ENCODE measurements at regions not wholly inside any gene's neighbourhood (a gene's known extent, or its start where the extent isn't known, plus 50 kb on each side); places are given as distances from the start of the nearest gene placed in this dataset.
"Not testable (repeated sequence)": the region's sequence is repeated elsewhere in the genome, so short reads cannot be mapped to it uniquely, and the experiment has no call there.

DNA sequence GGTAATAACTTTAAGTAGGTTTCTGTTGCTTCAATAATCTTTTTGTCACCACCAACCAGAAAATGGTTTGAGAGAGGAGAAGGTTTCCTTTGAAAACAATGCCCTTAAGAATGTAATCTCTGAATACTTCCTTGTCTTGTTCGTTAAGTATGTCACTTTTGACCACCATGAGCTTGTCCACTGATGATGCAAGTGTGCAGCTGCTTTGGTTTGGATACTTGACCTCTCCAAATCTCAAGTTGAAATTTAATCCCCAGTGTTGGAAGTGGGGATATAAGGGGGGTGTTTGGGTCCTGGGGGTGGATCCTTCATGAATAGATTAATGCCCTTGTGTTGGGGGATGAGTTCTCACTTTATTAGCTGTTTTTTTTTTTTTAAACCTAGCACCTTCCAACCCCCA lies 985.4 kb downstream of the EPHA7 start:
- DNase-seq, result no peak
- Histone ChIP-seq H3K4me1 (ENCODE audit: control insufficient read depth, insufficient read depth, low read length) (no peaks in the 10 kb centered on the region), H3K27ac (ENCODE audit: low read length) (no peak overlapping the region), H3K27me3 (ENCODE audit: control insufficient read depth, insufficient read depth, low read length) (no peaks in the 10 kb centered on the region), H3K36me3 (ENCODE audit: control insufficient read depth, insufficient read depth, low read length) (no peaks in the 10 kb centered on the region), H3K4me3 (ENCODE audit: low read length) (no peak overlapping the region), H3K9me3 (ENCODE audit: control insufficient read depth, low read depth, low read length) (no peaks in the 10 kb centered on the region)
- 100% methylated on average over 1 of the region's 1 CpG for WGBS (ENCODE audit: insufficient coverage, low lambda C conversion rate)

DNA sequence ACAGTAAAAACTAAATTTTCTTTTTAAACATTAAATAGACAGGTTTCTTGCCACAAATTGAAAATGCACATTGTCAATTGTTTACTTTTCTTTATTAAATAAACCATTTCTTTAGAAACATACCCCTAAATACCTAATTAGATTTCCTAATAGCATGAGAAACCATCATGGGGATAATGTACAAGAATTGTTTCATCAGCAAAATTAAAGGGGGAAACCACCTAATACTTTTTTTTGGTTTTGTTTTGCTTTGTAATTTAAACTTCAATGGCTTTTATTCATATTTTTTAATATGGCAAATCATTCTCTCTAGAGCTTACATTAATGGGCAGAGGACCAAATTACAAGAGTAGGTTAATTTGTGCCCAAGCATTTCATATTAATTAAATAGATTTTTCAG lies 987.9 kb downstream of the EPHA7 start:
- Histone ChIP-seq H3K9me3 (ENCODE audit: control insufficient read depth, low read depth, low read length) (no peaks in the 10 kb centered on the region), H3K4me3 (ENCODE audit: low read length) (no peak overlapping the region), H3K4me1 (ENCODE audit: control insufficient read depth, insufficient read depth, low read length) (no peaks in the 10 kb centered on the region), H3K36me3 (ENCODE audit: control insufficient read depth, insufficient read depth, low read length) (no peaks in the 10 kb centered on the region), H3K27me3 (ENCODE audit: control insufficient read depth, insufficient read depth, low read length) (no peaks in the 10 kb centered on the region), H3K27ac (ENCODE audit: low read length) (no peak overlapping the region)
- no peak for DNase-seq

DNA sequence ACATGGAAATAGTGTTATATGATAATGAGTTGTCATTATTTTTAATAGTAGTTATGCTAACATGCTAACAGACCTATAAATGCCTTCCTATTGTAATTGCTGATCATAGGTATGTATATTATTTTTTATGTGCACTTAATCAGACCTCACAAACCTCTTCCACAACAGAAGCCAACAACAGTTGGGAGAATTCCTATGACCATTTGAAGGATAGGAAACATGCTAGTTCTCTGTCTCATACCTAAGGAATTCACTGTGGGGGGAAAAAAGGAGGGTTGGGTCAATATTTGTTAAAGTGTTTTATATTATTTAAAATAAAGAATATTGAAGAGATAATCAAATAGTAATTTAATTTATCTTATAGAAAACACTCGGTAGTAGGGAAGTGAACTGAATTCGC lies 990.9 kb downstream of the EPHA7 start:
- no peaks in the 10 kb centered on the region for H3K4me1 ChIP-seq (ENCODE audit: control insufficient read depth, insufficient read depth, low read length)
- no peak for DNase-seq
- WGBS (ENCODE audit: insufficient coverage, low lambda C conversion rate), result 92% methylated on average over 2 of the region's 2 CpGs
- H3K27ac ChIP-seq (ENCODE audit: low read length), result no peak overlapping the region
- H3K27me3 ChIP-seq (ENCODE audit: control insufficient read depth, insufficient read depth, low read length), result no peaks in the 10 kb centered on the region
- no peak overlapping the region for H3K4me3 ChIP-seq (ENCODE audit: low read length)
- H3K9me3 ChIP-seq (ENCODE audit: control insufficient read depth, low read depth, low read length), result no peaks in the 10 kb centered on the region
- no peaks in the 10 kb centered on the region for H3K36me3 ChIP-seq (ENCODE audit: control insufficient read depth, insufficient read depth, low read length)

- Histone ChIP-seq H3K4me3 (ENCODE audit: low read length) (no peak overlapping the region), H3K27me3 (ENCODE audit: control insufficient read depth, insufficient read depth, low read length) (no peaks in the 10 kb centered on the region), H3K9me3 (ENCODE audit: control insufficient read depth, low read depth, low read length) (no peaks in the 10 kb centered on the region), H3K36me3 (ENCODE audit: control insufficient read depth, insufficient read depth, low read length) (no peaks in the 10 kb centered on the region), H3K4me1 (ENCODE audit: control insufficient read depth, insufficient read depth, low read length) (no peaks in the 10 kb centered on the region), H3K27ac (ENCODE audit: low read length) (no peak overlapping the region)
- WGBS (ENCODE audit: insufficient coverage, low lambda C conversion rate), result no CpG with 5 or more reads among the region's 2 CpGs
- no peak for DNase-seq
Observed at GRCh38 chr6:92427453-92427852, 991.9 kb downstream of the EPHA7 start.

- Histone ChIP-seq H3K4me3 (ENCODE audit: low read length) (no peak overlapping the region), H3K9me3 (ENCODE audit: control insufficient read depth, low read depth, low read length) (no peaks in the 10 kb centered on the region), H3K27ac (ENCODE audit: low read length) (no peak overlapping the region), H3K36me3 (ENCODE audit: control insufficient read depth, insufficient read depth, low read length) (no peaks in the 10 kb centered on the region), H3K27me3 (ENCODE audit: control insufficient read depth, insufficient read depth, low read length) (no peaks in the 10 kb centered on the region), H3K4me1 (ENCODE audit: control insufficient read depth, insufficient read depth, low read length) (no peaks in the 10 kb centered on the region)
- DNase-seq, result no peak
- 77% methylated on average over 4 of the region's 4 CpGs for WGBS (ENCODE audit: insufficient coverage, low lambda C conversion rate)
Observed at GRCh38 chr6:92415656-92416055, 1003.7 kb downstream of the EPHA7 start.

DNA sequence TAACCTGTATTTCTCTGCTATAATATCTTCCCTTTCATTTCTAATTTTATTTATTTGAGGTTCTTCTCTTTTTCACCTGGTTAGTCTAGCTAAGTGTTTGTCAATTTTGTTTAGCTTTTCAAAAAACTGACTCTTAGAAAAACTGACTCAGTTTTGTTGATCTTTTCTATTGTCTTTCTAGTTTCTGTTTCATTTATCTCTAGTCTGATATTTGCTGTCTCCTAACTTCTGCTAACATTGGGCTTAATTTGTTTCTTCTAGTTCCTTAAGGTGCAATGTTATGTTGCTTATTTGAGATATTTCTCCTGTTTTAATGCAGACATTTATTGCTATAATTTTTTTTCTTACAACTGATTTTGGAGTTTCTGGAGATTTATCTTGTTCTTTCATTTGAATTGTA lies 1011.0 kb downstream of the EPHA7 start:
- Histone ChIP-seq H3K27me3 (ENCODE audit: control insufficient read depth, insufficient read depth, low read length) (no peaks in the 10 kb centered on the region), H3K4me3 (ENCODE audit: low read length) (no peak overlapping the region), H3K9me3 (ENCODE audit: control insufficient read depth, low read depth, low read length) (no peaks in the 10 kb centered on the region), H3K27ac (ENCODE audit: low read length) (no peak overlapping the region), H3K36me3 (ENCODE audit: control insufficient read depth, insufficient read depth, low read length) (no peaks in the 10 kb centered on the region), H3K4me1 (ENCODE audit: control insufficient read depth, insufficient read depth, low read length) (no peaks in the 10 kb centered on the region)
- DNase-seq, result no peak

DNA sequence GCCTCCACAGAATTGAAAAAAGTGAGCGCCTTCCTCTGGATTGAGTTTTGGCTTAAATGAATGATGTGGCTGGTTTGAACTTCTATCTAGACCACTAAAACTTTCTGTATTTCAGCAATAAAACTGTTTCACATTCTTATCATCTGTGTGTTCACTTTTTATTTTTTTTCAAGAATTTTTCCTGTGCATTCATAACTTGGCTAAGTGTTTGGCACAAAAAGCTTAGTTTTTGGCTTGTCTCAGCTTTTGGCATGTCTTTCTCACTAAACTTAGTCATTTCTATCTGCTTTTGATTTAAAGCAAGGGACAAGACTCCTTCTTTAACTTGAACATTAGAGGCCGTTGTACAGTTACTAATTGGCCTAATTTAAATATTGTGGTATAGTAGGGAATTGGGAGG lies 1015.1 kb downstream of the EPHA7 start:
- no peak for DNase-seq
- Histone ChIP-seq H3K9me3 (ENCODE audit: control insufficient read depth, low read depth, low read length) (no peaks in the 10 kb centered on the region), H3K27ac (ENCODE audit: low read length) (no peak overlapping the region), H3K4me3 (ENCODE audit: low read length) (no peak overlapping the region), H3K4me1 (ENCODE audit: control insufficient read depth, insufficient read depth, low read length) (no peaks in the 10 kb centered on the region), H3K27me3 (ENCODE audit: control insufficient read depth, insufficient read depth, low read length) (no peaks in the 10 kb centered on the region), H3K36me3 (ENCODE audit: control insufficient read depth, insufficient read depth, low read length) (no peaks in the 10 kb centered on the region)
- 80% methylated on average over 2 of the region's 2 CpGs for WGBS (ENCODE audit: insufficient coverage, low lambda C conversion rate)

DNA sequence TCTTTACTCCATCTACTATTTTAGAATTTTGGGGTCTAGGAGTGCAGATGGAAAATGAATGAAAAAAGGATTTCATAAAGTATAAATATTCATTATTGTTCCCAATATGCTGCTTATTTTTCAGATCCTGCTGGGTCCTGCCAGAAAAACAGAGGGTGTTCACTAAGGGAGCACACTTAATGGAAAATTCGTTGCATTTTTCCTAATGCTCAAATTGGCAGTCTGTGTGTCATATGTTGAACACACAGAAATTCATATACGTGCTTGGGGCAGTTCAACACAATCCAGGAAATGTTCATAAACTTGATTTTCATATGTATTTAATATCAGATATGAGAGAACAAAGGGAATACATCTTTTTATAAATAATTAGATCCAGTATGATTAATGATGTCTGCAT lies 1019.4 kb downstream of the EPHA7 start:
- no peaks in the 10 kb centered on the region for H3K27me3 ChIP-seq (ENCODE audit: control insufficient read depth, insufficient read depth, low read length)
- no peaks in the 10 kb centered on the region for H3K9me3 ChIP-seq (ENCODE audit: control insufficient read depth, low read depth, low read length)
- no peak for DNase-seq
- no peak overlapping the region for H3K4me3 ChIP-seq (ENCODE audit: low read length)
- H3K27ac ChIP-seq (ENCODE audit: low read length), result no peak overlapping the region
- 100% methylated on average over 1 of the region's 2 CpGs for whole genome bisulfite sequencing (ENCODE audit: insufficient coverage, low lambda C conversion rate)
- H3K36me3 ChIP-seq (ENCODE audit: control insufficient read depth, insufficient read depth, low read length), result no peaks in the 10 kb centered on the region
- no peaks in the 10 kb centered on the region for H3K4me1 ChIP-seq (ENCODE audit: control insufficient read depth, insufficient read depth, low read length)

DNA sequence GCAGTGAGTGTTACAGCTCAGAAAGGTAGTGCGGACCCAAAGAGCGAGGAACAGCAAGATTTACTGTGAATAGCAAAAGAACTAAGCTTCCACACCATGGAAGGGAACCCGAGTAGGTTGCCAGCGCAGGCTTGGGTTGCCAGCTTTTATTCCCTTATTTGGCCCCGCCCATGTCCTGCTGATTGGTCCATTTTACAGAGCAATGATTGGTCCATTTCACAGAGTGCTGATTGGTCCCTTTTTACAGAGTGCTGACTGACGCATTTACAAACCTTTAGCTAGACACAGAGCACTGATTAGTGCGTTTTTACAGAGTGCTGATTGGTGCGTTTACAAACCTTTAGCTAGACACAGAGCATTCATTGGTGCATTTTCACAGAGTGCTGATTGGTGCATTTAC lies 1030.7 kb downstream of the EPHA7 start:
- no CpG with 5 or more reads among the region's 8 CpGs for WGBS (ENCODE audit: insufficient coverage, low lambda C conversion rate)
- not testable (repeated sequence) for DNase-seq

GRCh38 chr6:92380803-92381601 lies 1038.4 kb downstream of the EPHA7 start:
- no peak overlapping the region for H3K27ac ChIP-seq (ENCODE audit: low read length)
- no peak for DNase-seq
- H3K27me3 ChIP-seq (ENCODE audit: control insufficient read depth, insufficient read depth, low read length), result no peaks in the 10 kb centered on the region
- H3K4me1 ChIP-seq (ENCODE audit: control insufficient read depth, insufficient read depth, low read length), result no peaks in the 10 kb centered on the region
- no peaks in the 10 kb centered on the region for H3K36me3 ChIP-seq (ENCODE audit: control insufficient read depth, insufficient read depth, low read length)
- H3K4me3 ChIP-seq (ENCODE audit: low read length), result no peak overlapping the region
- H3K9me3 ChIP-seq (ENCODE audit: control insufficient read depth, low read depth, low read length), result no peaks in the 10 kb centered on the region
- WGBS (ENCODE audit: insufficient coverage, low lambda C conversion rate), result 76% methylated on average over 2 of the region's 2 CpGs

More for the DNA sequence above, 1030.7 kb downstream of the EPHA7 start:
- not testable (repeated sequence) for H3K27me3 ChIP-seq (ENCODE audit: control insufficient read depth, insufficient read depth, low read length); H3K9me3 ChIP-seq (ENCODE audit: control insufficient read depth, low read depth, low read length); H3K36me3 ChIP-seq (ENCODE audit: control insufficient read depth, insufficient read depth, low read length); H3K4me3 ChIP-seq (ENCODE audit: low read length); H3K27ac ChIP-seq (ENCODE audit: low read length); H3K4me1 ChIP-seq (ENCODE audit: control insufficient read depth, insufficient read depth, low read length)

DNA sequence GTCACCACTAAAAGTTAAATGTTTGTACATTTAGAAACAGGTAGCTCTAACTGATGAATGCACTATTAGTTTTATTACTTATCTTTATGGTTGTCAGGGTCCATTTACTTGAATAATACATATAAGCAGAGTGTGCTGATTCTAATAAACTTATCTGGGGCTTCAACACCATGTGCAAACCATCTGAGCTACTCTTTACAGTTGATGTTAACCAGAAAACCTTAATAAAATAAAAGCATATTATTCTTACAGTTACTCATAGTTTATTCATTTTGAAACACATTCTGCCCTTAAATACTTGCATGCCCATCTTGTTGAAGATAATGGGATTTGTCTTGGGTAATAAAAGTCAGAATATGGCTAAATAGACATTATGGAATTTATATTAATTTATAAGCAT lies 1042.2 kb downstream of the EPHA7 start:
- no peak overlapping the region for H3K4me3 ChIP-seq (ENCODE audit: low read length)
- H3K27ac ChIP-seq (ENCODE audit: low read length), result no peak overlapping the region
- H3K9me3 ChIP-seq (ENCODE audit: control insufficient read depth, low read depth, low read length), result no peaks in the 10 kb centered on the region
- no peak for DNase-seq
- H3K36me3 ChIP-seq (ENCODE audit: control insufficient read depth, insufficient read depth, low read length), result no peaks in the 10 kb centered on the region
- H3K27me3 ChIP-seq (ENCODE audit: control insufficient read depth, insufficient read depth, low read length), result no peaks in the 10 kb centered on the region
- H3K4me1 ChIP-seq (ENCODE audit: control insufficient read depth, insufficient read depth, low read length), result no peaks in the 10 kb centered on the region

Measured in large intestine (tissue), 3 donors.